Left hindlimb (tissue), 1 donor: ENCODE measurements at regions not wholly inside any gene's neighbourhood (a gene's known extent, or its start where the extent isn't known, plus 50 kb on each side); places are given as distances from the start of the nearest gene placed in this dataset.

ENCODE experiments used
- DNase-seq: peaks from one replicate; pipeline ENCODE4 v3.0.0-alpha.2; 2018

- no peak for DNase-seq
Measured at GRCh38 chr3:168427835-168428475, 332.2 kb upstream of the GOLIM4 start.

DNA sequence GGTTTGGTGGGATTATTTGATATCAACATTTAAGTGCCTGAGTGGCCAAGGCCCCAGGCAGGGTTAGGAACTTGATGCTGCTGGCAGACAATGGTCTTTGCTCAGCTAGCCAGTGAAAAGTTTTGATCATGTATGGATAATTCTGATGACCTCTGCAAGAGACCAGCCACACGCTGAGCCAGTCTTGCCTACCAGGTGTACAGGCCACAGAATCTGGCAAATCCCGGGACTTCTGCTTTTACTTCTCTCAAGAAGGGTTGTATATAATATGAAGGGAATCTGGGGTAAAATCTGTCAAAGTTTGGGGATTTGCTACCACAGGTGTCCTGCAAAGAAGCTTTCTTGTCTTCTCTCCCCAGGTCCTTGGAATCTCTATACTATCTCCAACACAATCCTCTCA is 331.4 kb upstream of the GOLIM4 start:
- DNase-seq: no peak

DNA sequence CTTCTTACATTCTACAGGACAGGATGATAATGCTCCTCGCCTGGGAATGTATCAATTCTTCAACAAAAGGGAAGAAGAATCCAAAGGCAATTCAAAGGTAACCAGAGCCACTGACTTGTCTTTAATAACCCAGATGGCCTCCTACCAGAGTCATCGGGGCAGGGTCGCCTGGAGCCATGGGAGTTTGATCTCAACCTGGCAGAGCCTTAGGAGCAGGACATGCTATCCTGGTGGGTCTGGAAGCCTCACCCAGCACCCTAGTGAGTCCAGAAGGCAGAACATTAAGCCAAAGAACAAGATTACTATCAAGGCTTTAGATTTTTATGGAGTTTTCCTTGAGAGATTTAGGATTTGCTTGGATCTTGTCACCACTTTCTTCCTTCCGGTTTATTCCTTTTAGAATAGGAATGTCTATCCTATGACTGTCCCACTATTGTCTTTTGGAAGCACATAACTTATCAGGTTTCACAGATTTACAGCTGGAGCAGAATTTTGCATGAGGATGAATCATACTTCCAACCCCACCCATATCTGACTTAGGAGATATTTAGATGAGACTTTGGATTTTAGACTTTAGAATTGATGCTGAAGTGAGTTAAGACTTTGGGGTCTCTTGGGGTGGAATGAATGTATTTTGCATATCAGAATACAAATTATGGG is 330.3 kb upstream of the GOLIM4 start:
- DNase-seq: no peak

DNA sequence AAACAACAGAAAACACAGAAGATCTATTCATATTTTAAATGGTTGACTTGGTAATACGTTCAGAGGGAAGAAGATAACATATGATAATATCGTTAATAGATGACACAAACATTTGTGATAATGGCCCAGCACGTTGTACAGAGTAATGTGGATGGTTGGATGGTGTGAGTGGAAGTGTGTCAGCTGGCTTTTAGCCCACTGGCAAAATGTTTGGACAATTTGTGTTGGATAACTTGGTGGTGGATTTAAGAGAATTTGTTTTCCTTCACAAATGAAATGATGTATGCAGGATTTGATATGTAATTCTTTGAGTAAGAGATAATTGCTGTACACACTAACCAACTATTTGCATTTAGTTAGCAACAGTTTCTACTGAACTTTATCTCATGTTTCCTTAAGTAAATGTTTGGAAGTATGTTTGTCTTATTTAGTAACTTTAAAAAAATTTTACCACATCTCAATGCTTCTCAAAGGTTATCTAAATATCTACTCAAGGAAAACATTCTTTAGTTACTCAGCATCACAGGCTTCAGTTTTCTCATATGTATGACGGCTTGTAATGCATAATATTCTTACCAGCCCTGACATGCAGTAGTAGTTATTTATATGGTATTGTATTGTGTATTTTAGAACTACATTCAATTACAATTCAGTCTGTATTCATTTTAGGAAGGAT is 328.5 kb upstream of the GOLIM4 start:
- no peak for DNase-seq

DNA sequence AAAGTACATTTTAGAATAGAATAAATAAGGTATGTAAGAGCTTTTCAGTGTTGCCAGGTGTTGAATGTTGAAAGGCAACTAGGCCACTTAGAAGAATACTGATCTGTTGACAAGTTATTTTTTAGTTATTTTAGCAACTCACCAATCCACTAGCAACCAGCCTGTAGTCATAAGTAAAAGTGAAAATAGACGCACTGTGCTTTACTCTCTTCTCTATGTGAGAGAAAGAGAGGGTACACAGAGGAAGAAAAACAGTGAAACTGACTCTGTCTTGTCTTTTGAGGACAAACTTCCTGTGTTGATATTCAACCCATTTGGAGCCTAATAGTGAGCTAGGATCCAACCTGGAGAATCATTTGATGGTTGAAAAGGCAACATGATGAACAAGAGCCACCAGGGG is 327.1 kb upstream of the GOLIM4 start:
- no peak for DNase-seq

GRCh38 chr3:168419091-168419490 is 323.4 kb upstream of the GOLIM4 start:
- no peak for DNase-seq

DNA sequence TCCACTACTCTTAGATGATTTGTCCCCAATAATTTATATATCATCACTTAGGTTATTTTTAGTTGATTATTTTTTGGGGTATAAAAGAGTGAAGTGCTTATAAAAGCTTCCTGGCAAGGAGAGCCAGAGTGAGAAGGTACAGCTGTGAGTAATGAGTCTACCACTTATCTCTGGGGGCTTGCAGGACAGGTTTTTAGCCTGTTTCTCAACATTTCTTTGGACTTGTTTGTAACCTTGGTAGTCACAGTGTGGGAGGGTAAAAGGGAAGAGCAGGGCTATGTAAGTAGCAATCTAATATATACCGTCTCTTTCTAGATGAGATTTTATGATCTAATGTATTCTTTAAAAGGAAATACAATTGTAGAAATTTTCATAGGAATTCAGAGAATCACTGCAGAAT is 321.3 kb upstream of the GOLIM4 start:
- DNase-seq: no peak

GRCh38 chr3:168416446-168416845 is 320.7 kb upstream of the GOLIM4 start:
- no peak for DNase-seq

DNA sequence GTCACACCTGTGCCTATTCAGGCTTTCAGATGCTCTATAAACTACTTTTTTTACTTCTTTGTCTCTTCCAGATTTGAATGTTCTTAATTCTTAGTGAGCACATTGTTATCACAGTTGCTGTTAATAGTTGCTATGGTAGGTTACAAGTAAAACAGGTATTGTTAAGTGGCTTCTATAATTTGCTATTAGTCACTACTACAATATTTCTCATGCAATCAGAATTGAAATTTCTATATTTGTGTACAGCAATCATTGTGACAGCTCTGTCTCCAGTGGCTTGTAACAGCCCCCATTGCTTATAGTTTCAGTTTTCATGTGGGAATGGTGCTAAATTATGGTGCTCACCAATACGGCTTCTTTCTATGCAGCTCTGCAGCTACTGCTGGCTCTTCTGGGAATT is 318.4 kb upstream of the GOLIM4 start:
- no peak for DNase-seq

DNA sequence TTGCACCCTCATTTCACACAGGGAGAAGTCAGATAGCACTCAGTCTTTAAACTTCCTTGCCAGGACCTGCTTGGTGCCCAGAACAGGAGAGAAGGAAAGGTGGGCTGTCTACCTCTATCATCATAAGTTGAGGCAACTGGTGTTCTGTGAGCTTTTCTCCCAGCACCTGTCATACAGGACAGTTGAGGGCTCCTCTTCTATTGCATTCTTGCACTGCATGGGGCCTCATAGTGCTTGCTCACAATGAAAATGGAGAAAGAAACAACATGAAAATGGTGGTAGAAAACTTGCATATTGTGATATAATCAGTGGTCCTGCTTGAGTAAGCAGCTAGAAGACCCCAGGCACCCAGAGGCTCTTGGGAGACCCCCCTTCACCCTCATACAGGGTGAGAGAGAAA is 311.7 kb upstream of the GOLIM4 start:
- no peak for DNase-seq

GRCh38 chr3:168405288-168405687 is 309.6 kb upstream of the GOLIM4 start:
- no peak for DNase-seq

DNA sequence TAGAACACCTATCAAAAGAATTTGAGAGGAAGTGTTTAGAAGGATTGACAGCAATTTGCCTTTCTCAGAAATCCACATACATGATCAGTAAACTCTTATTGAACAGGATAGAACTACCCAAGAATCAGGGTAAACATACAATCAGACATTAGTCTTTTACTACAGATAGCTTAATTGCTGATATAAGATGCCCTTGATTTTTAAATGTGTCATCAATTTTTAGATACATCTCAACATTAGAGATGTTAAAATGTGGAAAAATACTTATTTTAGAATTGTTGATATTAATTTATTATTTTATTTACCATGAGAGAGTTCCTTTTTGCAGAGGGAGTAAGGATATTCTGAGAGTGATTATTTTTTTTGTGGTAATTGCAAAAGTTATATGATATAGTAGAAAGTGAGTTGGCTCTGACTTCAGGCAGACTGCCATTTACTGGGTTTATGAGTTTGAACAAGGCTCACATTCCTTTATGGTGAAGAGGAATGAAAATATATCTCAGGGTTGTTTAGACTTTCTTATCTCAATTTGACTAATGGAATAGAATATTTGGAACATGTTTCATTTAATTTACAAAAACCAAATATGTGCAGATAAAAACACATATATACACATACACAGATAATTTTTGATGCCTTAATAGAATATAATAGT is 302.8 kb upstream of the GOLIM4 start:
- DNase-seq: no peak

GRCh38 chr3:168396861-168397260 is 301.1 kb upstream of the GOLIM4 start:
- no peak for DNase-seq

GRCh38 chr3:168395551-168395950 is 299.8 kb upstream of the GOLIM4 start:
- no peak for DNase-seq

DNA sequence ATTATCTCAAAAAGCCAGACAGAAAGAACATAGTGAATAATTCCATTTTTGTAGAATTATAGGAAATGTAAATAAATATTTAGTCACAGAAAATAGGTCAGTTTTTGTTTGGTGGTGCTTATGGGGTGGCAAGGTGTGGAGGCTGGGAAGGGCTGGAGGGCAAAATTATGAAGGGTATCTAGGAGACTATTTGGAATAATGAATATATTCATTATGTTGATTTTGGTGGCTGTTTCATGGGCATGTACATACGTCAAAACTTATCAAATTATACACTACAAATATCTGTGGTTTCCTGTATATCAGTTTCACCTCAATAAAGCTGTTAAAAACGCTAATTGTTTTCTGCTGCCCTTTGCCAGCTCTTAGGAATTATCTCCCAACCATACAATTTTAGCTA is 298.7 kb upstream of the GOLIM4 start:
- DNase-seq: no peak

DNA sequence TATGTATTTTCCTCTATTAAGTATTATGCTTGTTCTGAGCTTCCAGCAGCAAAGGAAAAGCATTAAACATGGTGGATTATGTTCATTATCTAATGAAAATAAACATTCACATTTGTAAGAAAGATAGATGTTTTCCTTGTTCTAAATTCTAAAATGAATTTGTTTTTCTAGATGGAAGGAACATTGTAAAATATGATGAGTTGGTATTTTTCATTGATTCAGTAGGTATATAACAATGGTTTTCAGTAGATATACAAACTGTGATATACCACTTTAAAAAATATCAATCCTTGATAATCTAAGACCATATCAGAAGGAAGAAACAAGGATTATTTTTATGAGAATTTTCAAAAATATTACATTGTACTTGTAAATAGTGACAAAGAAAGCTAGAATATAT is 290.6 kb upstream of the GOLIM4 start:
- DNase-seq: no peak

GRCh38 chr3:168384990-168385389 is 289.3 kb upstream of the GOLIM4 start:
- DNase-seq: no peak

DNA sequence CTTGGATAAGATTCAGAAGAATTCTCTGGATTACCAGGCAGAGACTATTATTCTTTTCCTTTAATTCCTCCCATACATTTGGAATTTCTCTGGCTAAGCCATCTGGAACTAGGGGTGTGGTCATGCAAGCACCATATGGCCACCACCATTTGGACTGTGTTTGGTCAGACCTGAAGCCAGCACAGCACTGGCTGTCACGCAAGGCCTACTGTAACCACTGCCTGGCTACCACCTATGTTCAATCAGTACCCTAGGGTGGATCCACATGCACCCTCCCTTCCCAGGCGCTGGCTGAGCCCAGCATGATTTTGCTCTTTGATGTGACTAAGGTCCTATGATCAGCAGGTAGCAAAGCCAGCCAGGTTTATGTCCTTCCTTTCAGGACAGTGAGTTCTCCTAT is 287.8 kb upstream of the GOLIM4 start:
- DNase-seq: no peak

DNA sequence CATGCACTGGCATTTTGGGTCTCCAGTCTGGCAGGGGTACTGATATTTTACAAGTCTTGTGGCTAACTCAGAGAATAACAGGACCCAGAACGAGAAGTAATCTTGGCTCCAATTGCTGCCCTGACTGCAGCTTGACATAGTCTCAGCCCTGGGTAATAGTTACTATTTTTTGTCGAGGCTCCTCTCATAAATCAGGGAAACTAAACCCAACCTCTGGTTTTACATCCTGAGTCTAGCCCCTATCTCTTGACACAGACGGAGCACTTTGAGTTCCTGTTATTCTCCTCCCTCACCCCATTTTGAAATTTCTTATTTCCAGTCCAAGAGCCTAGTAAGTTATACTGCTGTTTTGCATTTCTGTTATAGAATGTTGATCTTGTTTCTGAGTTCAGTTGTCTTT is 276.1 kb upstream of the GOLIM4 start:
- no peak for DNase-seq

GRCh38 chr3:168364967-168365366 is 269.2 kb upstream of the GOLIM4 start:
- DNase-seq: no peak

DNA sequence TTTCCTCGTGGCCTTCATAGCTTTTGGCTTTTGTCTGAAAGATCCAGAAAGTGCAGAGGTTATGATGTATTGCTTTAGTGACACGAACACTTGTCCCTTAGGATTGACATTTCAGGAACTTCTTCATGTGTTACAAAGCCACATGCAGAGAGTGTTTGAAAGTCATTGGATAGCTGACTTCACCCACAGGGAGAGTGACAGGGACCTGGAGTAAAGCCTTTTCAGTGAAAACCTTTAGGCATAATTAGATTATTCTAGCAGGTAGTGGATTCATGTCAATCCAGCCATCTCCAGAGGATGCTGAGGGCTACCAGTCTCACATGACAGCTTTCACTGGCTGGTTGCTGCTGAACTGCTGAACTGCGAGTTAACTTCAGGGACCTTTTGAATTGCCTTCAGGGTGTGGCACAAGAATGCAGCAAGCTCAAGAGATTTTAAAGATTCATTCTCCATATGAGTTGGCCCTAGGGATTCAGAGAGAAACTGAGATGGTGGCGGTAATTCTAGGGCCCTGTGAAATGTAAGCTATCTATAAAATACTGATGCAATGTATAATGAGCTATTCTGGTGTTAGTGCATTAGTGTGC is 267.0 kb upstream of the GOLIM4 start:
- DNase-seq: no peak

DNA sequence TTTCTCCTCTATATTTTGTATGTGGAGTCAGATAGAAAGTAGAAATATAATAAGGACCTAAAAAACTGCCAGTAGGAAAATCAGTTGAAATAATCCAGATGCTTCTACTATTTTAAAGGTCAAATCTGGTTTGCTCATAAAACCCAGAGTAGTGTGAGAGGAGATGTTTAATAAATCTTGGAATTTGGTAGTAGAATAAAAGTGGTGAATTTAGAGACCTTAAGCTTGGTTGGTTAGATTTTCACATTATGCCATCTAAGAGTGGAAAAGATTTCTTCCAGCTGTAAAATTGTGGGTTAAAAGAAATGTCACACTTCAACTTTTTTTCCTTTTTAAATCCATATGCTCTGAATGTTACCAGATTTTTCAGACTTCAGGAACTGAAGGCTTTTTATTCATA is 266.4 kb upstream of the GOLIM4 start:
- no peak for DNase-seq

- DNase-seq: no peak
Measured at GRCh38 chr3:168360993-168361392, 265.3 kb upstream of the GOLIM4 start.
